HG02571 (cell line): ENCODE measurements at regions not wholly inside any gene's neighbourhood (a gene's known extent, or its start where the extent isn't known, plus 50 kb on each side); places are given as distances from the start of the nearest gene placed in this dataset.

Experiments
- ATAC-seq: cut with Tn5 transposase; IDR thresholded peaks from one replicate; pipeline ENCODE4 v1.9.1; 2021; ENCODE audit warnings: mild to moderate bottlenecking, moderate library complexity; ENCODE audit not compliant: unreplicated experiment

- ATAC-seq: peak; percentile 29
These were observed 162.6 kb upstream of the PLEKHG7 start for GRCh38 chr12:92539976-92540781.

DNA sequence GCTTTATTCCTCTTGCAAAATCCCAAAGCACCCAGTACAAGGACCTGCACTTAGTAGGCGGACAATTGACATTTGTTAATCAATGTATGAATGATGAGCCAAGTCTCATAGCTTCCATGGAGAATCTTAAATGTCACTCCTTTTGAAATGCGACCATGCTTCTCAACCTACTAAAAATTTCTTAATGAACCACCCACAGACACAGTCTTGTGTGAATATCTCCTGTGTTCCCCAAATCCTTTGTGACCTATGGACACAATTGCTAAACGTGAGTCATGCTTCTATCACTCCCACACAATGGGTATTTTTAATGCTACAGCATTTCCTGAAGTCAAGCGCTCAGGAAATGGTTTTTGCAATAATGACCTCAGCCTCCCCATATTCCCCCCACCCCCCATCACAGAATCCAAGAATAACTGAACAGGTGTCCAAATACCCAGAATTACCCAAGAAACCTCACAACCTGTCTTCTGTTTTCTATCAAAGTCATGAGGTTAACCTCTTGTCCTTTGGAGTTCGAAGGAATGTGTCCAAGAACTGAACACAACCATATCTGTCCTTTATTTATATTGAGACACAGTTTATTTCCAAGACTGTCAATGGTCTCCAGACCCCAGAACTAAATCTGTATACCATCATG, 163.6 kb upstream of the PLEKHG7 start:
- peak; percentile 42 for ATAC-seq

GRCh38 chr12:92537290-92537960, 165.4 kb upstream of the PLEKHG7 start:
- ATAC-seq: no peak

GRCh38 chr12:92535961-92536360, 166.8 kb upstream of the PLEKHG7 start:
- ATAC-seq: no peak

GRCh38 chr12:92533280-92533890, 169.4 kb upstream of the PLEKHG7 start:
- no peak for ATAC-seq

DNA sequence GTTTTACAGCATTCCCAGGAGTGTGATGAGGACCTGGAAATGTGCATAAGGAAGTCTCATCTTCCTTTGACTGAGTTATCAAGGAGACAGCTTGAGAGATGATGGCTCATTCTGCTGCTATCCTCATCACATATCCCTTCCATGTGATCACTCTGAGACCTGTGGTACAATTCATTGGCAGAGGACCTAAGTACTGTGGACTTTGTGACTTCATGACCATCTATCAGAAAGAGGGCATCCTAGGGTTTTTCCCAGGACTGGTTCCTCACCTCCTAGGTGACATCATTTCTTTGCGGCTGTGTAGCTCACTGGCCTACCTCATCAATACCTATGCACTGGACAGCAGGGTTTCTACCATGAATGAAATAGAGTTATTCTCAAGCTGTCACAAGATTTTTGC, 172.1 kb upstream of the PLEKHG7 start:
- ATAC-seq: no peak

DNA sequence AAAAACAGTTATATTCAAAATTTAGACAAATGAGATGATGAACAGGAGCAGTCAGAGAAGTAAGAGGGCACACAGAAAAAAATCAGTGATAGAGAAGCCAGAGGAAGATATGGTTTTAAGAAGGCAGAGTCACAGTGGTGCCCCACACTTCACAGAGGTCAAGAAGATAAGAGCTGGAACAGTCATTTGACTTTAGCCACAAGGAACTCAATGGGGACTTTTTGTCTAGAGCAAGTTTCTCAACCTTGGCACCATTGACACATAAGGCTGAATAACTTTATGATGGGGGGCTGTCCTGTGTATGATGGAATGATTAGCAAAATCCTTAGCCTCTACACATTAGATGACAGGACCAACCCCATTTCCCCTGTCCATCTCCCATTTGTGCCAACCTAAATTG, 172.8 kb upstream of the PLEKHG7 start:
- no peak for ATAC-seq

GRCh38 chr12:92528586-92528985, 174.2 kb upstream of the PLEKHG7 start:
- ATAC-seq: no peak

DNA sequence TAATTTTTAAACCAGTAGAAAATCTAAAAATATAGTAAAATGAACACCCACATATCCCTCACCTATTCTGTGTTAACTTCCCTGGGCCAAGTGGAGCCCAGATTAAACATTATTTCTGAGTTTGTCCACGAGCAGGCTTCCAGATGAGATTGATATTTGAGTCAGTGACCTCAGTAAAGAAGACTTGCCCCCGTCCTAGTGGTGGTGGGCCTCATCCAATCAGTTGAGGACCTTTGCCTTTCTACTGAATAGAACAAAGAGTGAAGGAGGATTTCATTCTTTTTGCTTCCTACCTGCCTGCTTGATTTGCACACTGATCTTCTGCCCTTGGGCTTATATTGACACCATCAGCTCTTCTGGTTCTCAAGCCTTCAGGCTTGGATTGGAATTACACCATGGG, 174.7 kb upstream of the PLEKHG7 start:
- no peak for ATAC-seq

- no peak for ATAC-seq
These were observed 178.3 kb upstream of the PLEKHG7 start for GRCh38 chr12:92524489-92524888.

GRCh38 chr12:92520511-92520910, 182.3 kb upstream of the PLEKHG7 start:
- ATAC-seq: no peak

DNA sequence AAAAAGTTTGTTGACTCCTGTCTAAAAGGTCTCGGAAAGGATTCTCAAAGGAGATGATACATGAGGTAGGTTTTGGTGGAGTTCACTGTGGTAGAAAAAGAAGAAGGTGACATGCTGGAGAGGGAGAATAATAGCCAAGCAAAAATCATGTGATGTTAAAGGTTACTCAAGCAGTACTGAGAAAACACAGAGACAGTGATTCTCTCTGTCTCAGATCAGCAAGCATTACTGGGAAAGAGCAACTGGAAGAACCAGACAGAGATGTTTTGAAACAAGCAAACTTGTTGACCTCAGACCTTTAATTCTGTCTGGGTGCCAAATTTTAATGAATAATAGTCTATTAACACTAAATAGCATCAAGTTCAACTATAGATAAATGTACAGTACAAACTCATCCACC, 183.5 kb upstream of the PLEKHG7 start:
- ATAC-seq: no peak

DNA sequence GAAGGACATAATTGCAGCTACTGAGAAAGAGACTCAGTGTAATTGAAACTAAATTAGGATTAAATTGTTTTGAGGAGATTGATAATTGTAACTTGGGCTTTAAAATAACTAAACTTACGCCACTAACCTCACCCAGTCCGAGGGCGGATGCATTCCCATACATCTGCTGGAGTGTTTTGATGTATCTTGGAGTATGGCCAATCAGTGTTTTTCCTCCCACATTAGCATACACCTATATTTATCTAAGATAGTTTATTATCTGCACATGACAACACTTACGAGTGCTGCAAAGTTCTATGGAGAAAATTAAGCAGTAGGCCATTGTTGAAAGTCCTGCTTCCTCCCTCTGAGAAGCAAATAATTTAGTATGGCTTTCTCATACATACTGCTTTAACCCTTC, 184.7 kb upstream of the PLEKHG7 start:
- no peak for ATAC-seq

DNA sequence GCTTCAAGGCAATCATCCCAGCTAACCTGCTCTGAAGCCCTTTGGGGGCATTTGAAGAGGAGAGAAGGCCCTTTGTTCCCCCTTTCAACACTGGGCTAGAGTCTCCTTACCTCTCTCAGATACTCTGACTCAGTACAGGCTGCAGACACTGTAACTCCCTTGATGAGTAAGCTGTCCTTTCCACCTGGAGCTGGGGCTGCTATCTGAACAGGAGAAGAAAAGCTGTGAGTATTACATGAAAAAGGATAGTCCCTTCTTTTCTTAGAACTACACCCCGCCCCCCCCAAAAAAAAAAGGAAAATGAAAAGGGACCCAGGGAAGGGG, 186.6 kb upstream of the PLEKHG7 start:
- ATAC-seq: peak; percentile 71

DNA sequence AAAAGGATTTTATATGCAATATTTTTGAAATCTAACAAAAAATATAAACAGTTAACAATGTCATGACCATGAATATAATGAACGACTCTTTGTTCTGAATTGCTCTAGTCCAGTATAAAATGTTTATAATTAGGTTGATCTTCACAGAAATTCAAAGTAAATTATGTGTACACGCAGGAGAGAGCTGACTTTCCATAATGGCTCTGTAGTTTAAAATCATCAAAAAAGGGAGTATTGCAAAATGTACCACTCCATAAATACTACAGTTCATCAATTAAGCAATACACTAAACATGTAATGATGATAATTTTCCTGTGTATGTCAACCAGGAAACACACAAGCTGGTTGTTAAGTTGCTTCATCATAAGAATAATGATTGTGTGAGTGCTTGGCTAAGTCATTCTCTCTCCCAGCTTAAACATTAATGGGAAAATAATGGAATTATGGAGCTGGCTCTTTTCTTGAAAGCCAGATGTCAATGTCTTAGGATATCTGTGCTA, 189.5 kb upstream of the PLEKHG7 start:
- no peak for ATAC-seq

DNA sequence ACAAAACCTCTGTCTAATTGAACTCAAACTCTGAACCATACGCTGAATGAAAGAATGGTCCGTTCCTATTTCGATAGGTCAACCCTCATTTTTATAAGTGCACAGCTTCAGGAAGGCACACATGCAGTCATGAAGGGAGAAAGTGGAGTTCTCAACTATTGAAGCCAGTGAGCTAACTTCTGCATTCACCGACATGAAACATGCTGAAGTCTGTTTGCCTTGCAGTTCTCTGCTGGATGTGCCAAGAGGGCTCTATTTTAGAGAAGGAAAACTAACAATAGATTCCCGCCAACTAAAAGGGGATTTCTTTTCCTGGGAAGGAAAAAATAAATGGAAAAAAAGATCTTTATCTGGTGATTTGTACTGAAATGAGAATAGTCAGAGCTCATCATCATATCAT, 191.0 kb upstream of the PLEKHG7 start:
- ATAC-seq: no peak

DNA sequence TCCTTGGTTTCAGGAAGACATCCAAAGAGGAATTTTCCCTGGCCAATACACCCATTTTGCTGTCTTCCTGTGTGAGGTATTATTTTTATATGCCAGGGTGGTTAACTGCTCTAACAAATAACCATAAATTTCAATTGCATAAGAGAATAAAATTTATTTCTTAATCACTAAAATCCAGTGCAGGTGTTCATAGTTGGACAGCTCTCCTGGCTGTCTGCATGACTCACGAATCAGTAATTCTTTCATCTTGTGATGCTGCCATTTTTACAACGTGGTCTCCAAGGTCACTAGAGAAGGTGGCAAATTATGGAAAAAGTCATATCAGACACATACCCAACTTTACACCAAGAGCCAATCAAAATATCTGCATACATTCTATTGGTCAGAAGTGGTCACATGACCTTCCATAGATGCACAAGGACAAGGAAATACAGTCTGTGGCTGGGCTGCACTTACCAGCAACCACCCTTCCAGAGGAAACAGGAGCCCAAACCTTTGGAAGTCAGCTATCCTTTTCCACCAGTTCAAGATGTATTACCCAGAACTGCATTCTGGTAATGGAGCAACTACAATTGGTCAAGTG, 193.5 kb upstream of the PLEKHG7 start:
- ATAC-seq: no peak

DNA sequence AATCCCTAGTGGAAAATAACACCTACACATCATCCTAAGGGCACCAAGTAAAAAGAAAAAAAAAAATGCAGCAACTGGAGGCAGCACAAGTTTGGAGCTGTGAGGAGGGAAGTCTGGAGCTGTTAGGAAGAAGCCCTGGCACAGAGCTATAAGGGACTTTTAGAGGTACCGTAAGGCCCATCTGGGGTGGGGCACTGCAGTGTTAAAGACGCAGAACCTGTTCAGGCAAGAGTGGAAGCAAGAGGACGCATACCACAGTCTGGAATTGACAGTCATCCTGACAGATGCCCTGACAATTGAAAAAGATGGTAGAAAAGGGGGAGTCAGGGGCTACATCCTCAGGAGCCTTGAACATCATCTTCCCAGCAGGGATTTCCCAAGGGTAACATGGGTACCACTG, 195.9 kb upstream of the PLEKHG7 start:
- no peak for ATAC-seq

DNA sequence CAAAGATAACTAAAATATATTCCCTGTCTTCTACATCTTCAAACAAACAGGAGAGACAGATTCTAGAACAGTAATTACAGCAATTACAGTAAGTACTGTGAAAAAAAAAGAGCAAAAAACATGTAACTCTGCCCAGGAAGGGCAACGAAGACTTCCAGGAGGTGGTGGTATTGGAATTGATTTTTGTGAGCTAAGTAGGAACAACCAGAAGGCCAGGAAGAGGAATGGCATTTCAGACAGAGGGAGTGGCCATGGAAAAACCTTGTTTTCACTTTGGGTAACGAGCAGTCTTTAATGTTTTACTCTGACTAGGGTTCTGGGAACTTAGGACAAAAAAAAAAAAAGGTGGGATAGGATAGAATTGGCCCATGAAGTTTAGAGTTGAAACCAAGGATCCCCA, 196.3 kb upstream of the PLEKHG7 start:
- ATAC-seq: no peak

- ATAC-seq: no peak
These were observed 197.2 kb upstream of the PLEKHG7 start for GRCh38 chr12:92505254-92506231.
